Osteocyte (in vitro differentiated cells): ENCODE measurements at regions not wholly inside any gene's neighbourhood (a gene's known extent, or its start where the extent isn't known, plus 50 kb on each side); places are given as distances from the start of the nearest gene placed in this dataset.

Experiments used
- DNase-seq: peaks from one replicate; pipeline ENCODE4 v3.0.0; 2021; ENCODE audit warnings: mixed read lengths; ENCODE audit not compliant: unreplicated experiment; ENCODE audit errors: extremely low spot score
- H3K27ac Mint-ChIP-seq: one replicate; pipeline ENCODE4 v1.8.0; 2021; ENCODE audit warnings: mild to moderate bottlenecking, mixed read lengths; ENCODE audit not compliant: unreplicated experiment
- H3K27me3 Mint-ChIP-seq: one replicate; pipeline ENCODE4 v1.8.0; 2021; ENCODE audit warnings: mixed read lengths; ENCODE audit not compliant: unreplicated experiment
- H3K36me3 Mint-ChIP-seq: one replicate; pipeline ENCODE4 v1.8.0; 2021; ENCODE audit warnings: mixed read lengths; ENCODE audit not compliant: unreplicated experiment
- H3K4me1 Mint-ChIP-seq: one replicate; pipeline ENCODE4 v1.8.0; 2021; ENCODE audit warnings: mixed read lengths; ENCODE audit not compliant: unreplicated experiment
- H3K4me3 Mint-ChIP-seq: one replicate; pipeline ENCODE4 v1.8.0; 2021; ENCODE audit warnings: mild to moderate bottlenecking, moderate library complexity, mixed read lengths; ENCODE audit not compliant: unreplicated experiment
- H3K9me3 Mint-ChIP-seq: one replicate; pipeline ENCODE4 v1.8.0; 2021; ENCODE audit warnings: mixed read lengths; ENCODE audit not compliant: unreplicated experiment
- CTCF ChIP-seq: fragments of 200-600 bp; sonication (generic); IDR thresholded peaks from 2 replicates; pipeline ENCODE4 v1.5.0; 2021; ENCODE audit warnings: antibody characterized with exemption, mild to moderate bottlenecking, moderate library complexity

- Mint-ChIP-seq H3K36me3 (no peaks in the 10 kb centered on the region), H3K27ac (no peak overlapping the region), H3K27me3 (peaks cover 14% of the 10 kb centered on the region), H3K4me3 (no peak overlapping the region), H3K4me1 (no peaks in the 10 kb centered on the region), H3K9me3 (no peaks in the 10 kb centered on the region)
- TF ChIP-seq CTCF: no peak
- DNase-seq: no peak
Observed at GRCh38 chr10:111221682-111222480, 145.1 kb downstream of the ADRA2A start.

- Mint-ChIP-seq H3K4me3 (no peak overlapping the region), H3K36me3 (no peaks in the 10 kb centered on the region), H3K9me3 (peaks cover 2% of the 10 kb centered on the region), H3K27me3 (peaks cover 11% of the 10 kb centered on the region), H3K27ac (no peak overlapping the region), H3K4me1 (no peaks in the 10 kb centered on the region)
- no peak for DNase-seq
- no peak for TF ChIP-seq CTCF
Observed at GRCh38 chr10:111222961-111223360, 146.1 kb downstream of the ADRA2A start.

GRCh38 chr10:111231779-111232178 is 154.9 kb downstream of the ADRA2A start:
- H3K27me3 Mint-ChIP-seq: no peaks in the 10 kb centered on the region
- H3K36me3 Mint-ChIP-seq: no peaks in the 10 kb centered on the region
- peaks cover 16% of the 10 kb centered on the region for H3K9me3 Mint-ChIP-seq
- no peak for TF ChIP-seq CTCF
- DNase-seq: no peak
- no peaks in the 10 kb centered on the region for H3K4me1 Mint-ChIP-seq
- H3K27ac Mint-ChIP-seq: no peak overlapping the region
- no peak overlapping the region for H3K4me3 Mint-ChIP-seq

- H3K4me1 Mint-ChIP-seq: no peaks in the 10 kb centered on the region
- no peak overlapping the region for H3K27ac Mint-ChIP-seq
- no peak overlapping the region for H3K4me3 Mint-ChIP-seq
- TF ChIP-seq CTCF: no peak
- no peak for DNase-seq
- no peaks in the 10 kb centered on the region for H3K36me3 Mint-ChIP-seq
- H3K27me3 Mint-ChIP-seq: no peaks in the 10 kb centered on the region
- peaks cover 10% of the 10 kb centered on the region for H3K9me3 Mint-ChIP-seq
Observed at GRCh38 chr10:111233439-111233838, 156.6 kb downstream of the ADRA2A start.

- H3K9me3 Mint-ChIP-seq: peaks cover 8% of the 10 kb centered on the region
Observed at GRCh38 chr10:111234234-111234913, 157.5 kb downstream of the ADRA2A start.

More at GRCh38 chr10:111234234-111234913, 157.5 kb downstream of the ADRA2A start:
- Mint-ChIP-seq H3K4me3 (no peak overlapping the region), H3K36me3 (no peaks in the 10 kb centered on the region), H3K27ac (no peak overlapping the region), H3K4me1 (no peaks in the 10 kb centered on the region), H3K27me3 (no peaks in the 10 kb centered on the region)
- TF ChIP-seq CTCF: no peak
- no peak for DNase-seq
